CD4-positive, alpha-beta T cell treated with Interferon alpha-2 for 1 hour (primary cell): ENCODE measurements at regions not wholly inside any gene's neighbourhood (a gene's known extent, or its start where the extent isn't known, plus 50 kb on each side); places are given as distances from the start of the nearest gene placed in this dataset.

ENCODE experiments used
- DNase-seq, 2 donors: peaks; one replicate each; pipeline ENCODE4 v3.0.0-alpha.2; 2020 to 2022

DNA sequence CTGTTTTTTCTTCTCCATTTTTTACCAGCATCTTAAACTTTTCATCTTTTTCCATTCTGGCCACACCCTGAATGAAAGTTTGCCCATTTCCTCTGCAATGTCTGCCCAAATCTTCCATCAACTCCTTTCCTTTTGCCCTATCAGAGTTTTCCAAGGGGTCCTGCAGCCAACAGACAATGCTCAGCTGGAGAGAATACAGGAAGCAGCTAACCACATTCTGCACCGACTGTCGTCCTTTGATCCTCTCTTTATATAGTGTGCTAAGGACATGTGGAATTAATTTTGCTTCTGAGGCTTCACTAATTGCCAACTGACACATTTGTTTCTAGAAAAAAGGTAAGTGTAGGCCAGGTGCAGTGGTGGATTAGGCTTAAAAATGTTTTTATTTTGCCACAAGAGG is 50.5 kb upstream of the DLX2 start:
- no peak for DNase-seq

DNA sequence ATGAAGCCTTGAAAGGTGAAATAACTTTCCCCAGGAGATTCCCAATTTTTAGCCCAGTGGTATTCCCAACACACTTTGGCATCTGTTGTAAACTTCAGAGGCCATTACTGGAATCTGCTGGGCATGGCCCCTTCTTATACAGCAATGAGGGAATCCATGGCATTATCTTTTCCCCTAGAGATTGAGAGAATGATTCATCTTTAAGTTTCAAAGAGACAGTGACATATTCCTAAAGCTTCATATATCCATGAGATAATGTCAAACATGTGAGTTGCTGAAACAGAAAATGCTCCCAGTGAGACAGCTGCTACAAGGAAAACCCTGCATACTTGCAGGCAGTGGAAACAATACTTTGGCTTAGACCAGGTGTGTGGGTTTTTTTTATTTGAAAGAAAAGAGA is 51.1 kb upstream of the DLX2 start:
- no peak for DNase-seq

DNA sequence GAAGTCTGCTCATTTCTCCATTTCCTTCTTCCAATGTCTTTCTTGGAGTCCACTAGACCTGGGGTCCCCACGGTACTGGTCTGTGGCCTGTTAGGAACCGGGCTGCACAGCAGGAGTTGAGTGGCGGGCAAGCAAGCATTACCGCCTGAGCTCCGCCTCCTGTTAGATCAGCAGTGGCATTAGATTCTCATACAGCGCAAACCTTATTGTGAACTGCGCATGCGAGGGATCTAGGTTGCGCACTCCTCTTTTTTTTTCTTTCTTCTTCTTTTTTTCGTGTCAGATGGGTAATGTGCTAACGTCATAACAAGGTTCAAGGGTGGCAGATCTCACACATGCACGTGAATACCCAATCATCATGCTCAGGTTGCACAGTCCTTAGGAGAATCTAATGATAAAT is 53.1 kb upstream of the DLX2 start:
- no peak for DNase-seq

DNA sequence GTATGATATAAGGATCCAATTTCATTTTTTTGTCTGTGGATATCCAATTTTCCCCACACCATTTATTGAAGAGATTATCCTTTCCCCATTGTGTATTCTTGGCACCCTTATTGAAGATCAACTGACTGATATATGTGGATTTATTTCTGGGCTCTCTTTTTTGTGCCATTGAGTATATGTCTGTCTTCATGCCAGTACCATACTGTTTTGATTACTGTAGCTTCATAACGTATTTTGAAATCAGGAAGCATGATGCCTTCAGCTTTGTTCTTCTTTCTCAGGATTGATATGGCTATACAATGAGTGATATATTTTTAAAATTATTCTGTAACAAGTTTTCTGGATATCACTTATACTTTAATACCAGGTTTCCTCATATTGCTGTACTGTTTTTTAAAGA is 58.1 kb upstream of the DLX2 start:
- no peak for DNase-seq

DNA sequence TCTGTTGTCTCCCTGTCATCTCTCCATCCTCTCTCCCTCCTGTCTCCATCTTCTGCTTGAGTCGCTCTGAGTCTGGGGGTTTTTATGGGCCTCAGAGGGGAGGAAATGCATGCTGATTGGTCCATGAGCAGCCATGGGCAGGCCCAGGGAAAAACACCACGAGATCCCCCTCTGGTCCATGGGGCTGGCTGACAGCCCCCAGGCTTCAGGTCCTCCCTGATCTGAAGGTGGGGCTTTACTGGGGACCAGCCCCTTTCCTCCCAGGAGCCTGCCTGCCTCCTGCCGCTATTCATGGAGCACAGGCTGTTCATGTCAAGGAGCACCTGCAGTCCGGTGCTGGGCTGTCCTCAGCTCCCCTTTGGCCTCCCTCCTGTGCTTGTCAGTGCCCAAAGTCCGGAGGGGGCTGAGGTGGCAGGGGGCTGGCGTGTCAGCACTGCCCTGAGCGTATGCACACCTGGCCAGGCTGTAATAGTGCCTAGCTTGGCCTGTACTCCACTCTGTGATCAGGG is 59.6 kb upstream of the DLX2 start:
- DNase-seq, result no peak

DNA sequence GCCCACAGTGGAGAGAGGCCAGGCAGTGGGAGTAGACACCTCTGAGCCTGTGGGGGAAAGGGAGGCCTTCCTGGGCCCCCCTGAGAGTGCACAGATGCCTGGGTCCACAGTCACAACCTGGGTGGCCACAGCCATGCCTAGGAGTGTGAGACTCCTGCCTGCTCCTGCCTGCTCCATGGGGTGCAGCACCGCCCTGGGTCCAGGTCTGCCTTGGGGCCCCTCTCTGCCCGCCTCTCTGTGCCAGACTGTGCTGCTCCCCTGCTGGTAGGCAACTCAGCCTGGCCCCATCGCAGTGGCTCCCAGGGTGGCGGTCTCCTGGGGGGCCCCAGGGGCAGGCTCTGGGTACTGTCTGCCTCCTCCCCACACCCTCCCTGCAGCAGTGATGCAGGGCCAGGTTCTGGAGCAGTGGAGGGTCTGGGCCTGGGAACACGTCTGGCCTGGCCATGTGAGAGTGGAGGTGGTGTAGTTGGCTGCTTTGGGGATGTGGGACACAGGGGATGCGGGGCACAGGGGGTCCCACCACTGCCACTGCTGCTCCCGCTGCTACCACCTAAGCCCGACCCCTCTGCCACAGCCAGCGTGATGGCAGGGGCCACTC is 60.1 kb upstream of the DLX2 start:
- DNase-seq, result no peak

DNA sequence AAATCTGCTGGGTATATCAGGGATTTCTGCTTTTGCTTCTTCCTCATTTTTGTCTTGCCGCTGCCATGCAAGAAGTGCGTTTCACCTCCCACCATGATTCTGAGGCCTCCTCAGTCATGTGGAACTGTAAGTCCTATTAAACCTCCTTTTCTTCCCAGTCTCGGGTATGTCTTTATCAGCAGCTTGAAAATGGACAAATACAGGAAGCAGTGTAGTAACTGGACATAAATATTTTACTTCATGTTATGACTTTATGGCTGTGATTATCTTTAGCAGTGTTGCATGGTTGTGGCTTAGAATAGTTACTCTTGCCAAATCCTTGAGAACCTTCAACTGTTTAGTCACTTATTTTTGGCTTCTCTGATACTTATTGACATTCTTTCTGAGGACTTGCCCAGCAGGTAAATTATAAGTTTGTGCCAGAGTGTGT is 66.2 kb upstream of the DLX2 start:
- DNase-seq, result no peak

DNA sequence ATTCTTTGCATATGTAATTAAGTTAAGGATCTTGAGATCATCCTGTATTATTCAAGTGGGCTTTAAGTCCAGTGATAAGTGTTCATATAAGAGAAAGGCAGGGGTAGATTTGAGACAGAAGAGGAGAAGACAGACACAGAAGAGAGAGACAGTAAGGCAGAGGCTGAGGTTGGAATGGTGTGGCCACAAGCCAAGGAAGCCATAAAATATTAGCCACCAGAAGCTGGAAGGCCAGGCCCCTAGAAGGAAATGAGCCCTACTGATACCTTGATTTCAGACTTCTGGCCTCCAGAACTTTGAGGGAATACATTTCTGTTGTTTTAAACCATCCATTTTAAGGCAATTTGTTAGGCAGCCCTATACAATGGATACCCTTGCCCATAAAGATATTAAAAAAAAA is 66.9 kb upstream of the DLX2 start:
- no peak for DNase-seq

DNA sequence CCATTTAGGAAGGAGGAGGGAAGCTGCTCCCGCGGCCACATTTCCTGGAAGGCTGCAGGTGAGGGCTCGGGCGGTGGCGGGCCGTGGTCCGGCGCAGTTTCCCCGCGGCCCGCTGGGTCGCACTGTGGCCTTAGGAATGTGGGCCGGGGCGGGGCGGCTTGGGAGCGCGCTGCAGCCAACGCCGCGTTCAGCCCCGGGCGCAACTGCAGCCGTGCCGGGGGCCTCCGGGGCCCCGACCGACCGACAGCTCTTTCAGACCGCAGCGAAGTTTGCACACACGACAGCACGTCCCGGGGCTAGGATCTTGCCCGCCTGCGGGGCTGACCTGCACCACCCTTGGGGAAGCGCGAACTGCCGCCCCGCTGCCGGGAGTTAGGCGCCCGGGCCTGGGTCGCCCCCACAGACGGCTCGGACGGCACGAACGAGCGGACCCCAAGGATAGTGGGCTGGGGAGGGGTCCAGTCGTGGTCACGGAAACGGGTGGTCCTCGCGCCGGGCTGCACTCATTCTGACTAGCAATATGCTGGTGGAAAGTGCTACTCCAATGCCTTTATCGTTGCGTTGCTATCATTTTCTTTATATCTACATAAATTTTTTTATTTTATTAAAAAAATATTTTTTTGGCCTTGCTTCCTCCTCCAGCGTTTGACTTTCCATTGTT is 69.9 kb upstream of the DLX2 start:
- peak; percentile 53 to 71 for DNase-seq

DNA sequence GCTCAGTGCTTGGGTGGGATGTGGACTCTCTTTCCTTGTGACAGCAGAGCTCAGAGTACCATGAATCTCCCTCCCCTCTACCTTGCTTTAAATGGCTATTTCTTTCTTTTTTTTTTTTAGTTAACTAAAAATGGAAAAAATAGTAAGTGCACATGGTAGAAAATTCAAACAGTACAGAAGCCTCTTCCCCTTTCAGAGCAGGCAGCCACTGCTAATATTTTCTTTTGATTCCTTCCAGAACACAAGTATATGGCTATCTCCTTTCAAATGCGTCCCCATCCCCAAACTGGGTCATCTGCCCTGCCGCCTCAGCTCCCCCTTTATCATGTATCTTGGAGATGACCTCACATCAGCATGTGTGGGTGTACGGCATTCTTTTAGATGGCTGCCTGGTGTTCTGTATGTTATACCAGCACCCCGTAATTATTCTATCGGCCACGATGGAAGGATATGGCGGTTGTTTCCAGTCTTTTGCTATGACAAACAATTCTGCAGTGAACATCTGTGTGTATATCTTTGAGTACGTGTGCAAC is 70.5 kb upstream of the DLX2 start:
- DNase-seq, result no peak

DNA sequence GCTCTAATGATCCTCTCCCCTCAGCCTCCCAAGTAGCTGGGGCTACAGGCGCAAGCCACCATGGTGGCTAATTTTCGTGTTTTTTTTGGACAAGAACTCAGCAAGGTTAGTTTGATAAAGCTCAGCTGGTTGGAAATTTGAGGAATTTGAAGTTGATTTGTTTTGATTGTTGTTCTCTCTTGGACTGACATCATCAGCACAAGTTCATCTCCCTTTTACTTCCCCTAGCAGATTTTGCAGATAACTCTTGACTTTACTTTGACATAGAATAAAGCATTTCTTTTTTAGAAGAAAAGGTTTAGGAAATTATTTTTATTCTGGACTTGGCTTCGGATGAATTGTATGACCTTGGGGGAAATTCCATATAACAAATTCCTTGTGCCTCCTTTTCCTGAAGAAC is 74.9 kb upstream of the DLX2 start:
- no peak for DNase-seq

DNA sequence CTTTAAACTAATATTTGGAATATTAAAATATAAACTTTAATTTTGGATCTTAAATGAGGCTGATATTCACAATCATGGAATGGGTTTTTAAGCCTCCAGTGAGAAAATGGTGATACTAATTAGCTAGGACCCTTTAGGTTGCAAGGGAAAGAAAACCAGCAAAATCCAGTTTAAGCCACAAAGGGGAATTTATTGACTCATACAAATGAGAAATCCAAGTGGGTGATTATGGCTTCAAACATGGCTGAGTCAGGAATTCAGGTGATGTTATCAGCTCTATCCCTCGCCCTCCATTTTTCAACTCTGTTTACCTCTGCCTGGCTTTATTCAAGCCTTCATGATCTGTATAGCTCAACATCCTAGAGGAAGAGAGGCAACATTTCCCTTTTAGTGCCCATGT is 75.3 kb upstream of the DLX2 start:
- no peak for DNase-seq

DNA sequence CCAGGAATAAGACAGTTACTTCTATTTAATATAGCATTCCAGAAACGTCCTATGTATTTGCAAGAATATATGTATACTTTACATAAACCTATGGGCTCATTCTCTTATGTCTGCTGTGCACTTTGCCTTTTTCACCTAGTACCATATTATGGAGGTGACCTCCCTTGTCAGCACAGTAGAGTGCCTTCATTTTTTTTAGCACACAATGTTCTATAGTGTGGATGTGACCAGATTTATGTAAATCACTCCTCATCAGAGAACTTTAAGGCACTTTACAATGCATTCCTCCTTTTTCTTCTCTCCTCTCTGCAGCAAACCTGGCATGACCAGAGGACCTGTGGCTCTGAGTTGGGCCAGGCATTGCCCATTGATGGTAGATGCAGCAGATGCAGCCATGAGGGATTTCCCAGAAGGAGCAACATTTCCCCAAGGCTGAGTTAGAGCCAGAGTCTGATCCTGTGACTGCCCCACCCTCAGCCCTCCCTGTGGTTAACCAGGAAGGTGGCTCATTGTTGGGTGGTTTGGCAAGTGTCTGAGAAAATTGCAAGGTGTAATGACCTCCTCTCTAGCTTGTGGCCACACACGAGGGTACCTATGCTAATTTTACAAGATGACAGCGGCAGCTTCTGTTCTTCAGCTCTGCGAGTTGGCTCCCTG is 76.5 kb upstream of the DLX2 start:
- DNase-seq, result peak in 1 of 2 donors; percentile 13

DNA sequence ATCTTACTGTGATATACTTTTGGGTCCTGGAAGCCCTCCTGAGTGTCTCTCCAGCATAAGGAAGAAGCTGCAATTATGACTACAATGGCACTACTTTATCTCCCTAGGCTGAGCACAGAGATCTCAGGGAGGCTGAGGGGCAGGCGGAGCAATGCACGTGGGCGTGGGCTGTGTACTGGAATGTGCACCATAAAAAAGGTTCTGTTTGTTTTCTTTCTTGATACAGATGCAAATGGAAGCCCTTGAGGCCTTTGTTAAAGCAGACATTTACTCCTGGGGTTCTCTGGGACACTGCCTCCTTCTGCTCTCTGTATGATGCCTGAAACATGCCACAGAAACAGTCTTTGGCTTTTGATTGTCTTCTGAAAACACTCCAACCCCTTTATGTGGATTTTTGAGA is 79.1 kb upstream of the DLX2 start:
- DNase-seq, result no peak

DNA sequence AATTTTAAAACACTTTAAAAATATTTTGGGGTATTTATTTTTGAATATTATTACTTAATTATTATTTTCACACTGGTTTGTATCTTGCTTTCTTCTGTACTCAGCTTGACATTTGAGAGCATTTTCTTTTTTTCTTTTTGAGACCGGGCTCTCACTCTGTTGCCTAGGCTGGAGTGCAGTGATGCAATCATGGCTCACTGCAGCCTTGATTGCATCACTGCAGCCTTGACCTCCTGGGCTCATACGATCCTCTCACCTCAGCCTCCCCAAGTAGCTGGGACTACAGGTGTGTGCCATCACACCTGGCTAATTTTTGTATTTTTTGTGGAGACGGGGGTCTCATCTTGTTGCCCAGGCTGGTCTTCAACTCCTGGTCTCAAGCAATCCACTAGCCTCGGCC is 79.9 kb upstream of the DLX2 start:
- DNase-seq, result no peak

DNA sequence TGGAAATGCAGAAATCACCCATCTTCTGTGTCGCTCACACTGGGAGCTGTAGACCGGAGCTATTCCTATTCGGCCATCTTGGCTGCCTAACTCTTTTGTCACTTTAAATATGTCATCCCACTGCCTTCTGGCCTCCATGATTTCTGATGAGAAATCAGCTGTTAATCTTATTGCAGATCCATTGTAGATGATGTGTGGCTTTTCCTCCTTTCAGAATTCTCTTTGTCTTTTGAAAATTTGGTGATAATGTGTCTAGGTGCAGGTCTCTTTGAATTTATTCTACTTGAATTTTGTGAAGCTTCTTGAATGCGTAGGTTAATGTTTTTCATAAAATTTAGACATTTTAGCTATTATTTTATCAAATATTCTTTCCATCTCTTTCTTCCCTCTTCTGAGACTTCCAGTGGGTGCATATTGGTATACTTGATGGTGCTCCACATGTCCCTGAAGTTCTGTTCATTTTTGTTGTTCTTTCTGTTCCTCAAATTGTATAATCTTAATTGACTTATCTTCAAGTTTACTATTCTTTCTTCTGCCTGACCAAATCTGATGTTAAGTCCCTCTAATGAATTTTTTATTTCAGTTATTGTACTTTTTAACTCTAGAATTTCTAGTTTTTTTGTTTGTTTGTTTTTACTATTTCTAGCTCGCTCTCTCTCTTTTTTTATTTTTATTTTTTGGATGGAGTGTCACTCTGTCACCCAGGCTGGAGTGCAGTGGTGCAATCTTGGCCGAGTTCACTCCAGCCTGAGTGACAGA is 90.8 kb upstream of the DLX2 start:
- DNase-seq, result no peak

DNA sequence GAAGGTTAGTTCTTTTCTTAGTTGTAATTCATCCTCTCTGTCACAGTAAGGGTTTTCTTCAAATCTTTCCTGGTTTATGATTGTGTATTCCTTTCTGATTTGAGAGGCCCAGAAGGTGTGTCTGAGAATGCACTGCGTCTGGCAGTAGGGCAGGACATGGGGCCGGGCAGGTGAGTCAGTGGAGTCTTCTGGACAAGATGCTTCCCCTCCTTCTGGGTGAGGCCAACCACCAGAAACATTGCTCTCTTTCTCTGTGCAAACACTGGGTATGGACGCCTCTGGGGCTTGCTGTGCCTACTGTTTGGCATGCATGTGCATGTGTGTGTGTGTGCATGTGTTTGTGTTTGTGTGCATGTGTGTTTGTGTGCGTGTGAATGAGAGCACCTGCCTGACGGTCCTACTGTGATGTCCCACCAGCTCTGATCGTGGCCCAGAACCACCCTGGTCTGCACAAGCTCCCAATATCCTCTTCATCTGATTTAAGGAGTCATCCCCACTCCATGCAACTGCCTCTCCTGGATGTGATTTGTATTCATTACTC is 93.2 kb upstream of the DLX2 start:
- DNase-seq, result no peak

DNA sequence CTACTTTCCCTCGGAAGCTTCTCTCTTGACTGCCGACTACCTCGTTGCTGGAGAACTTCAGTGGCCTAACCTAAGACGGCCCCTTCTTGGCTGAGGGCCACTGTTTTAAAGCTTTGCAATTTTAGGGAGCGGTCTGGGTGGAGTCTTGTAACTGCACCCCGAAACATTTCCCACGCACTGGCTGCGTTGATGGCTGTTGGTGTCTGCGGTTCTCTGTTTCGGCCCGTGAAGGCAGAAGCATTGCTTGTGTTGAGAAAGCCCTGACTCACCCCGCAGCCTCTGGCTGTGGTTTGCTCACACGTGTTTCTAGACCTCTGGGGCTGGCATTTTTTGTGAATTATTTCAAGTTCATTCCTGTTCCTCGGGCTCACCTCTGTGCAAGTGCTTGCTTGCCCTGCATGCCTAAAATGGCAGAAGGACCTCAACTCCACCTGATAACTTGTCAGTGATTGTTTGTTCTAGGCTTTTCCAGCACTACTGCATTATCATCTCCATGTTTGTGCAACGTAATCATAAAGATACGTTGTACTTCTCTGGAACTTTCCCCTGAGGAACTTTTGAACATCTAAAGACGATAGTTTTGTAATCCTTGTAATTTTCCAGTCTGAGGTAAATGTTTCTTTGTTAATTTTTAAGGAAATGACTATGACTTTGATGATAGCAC is 94.2 kb upstream of the DLX2 start:
- DNase-seq, result peak in 1 of 2 donors; percentile 58

DNA sequence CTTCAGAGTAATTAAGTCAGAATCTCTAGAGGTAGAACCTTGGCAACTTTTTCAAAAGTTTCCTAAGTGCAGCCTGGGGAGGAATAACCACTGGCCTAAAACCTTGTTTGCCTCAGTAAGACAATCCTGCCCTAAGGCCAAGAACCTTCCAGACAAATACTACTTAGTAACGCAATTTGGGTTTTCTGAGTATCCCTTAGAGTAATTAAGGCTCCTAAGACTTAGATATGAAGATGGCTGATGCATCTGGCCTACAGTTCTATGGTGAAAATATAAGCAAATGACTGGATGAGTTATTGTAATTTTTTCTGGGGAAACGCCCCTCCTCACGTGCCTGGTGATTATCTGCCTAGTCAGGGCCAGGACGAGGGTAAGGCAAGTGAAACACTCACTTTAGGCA is 95.7 kb upstream of the DLX2 start:
- no peak for DNase-seq

DNA sequence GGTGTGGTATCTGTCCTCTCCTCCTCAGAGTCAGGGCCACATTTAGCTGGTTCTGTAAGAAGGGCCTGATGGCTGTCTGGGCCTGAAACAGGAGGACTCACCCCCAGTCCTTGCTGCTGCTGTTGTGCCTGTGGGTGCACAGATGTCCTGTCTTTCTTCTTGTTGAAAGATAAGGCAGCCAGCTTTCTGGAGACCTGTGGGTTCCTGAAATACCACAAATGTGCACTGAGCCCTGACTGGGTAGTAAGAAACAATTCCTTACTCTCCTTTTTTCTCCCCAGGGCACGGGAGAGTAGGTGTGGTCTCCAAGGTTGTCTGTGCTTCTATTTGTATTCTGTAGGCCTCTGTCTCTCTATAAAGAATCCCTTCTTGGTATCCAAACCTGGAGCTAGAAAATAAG is 96.2 kb upstream of the DLX2 start:
- DNase-seq, result no peak

DNA sequence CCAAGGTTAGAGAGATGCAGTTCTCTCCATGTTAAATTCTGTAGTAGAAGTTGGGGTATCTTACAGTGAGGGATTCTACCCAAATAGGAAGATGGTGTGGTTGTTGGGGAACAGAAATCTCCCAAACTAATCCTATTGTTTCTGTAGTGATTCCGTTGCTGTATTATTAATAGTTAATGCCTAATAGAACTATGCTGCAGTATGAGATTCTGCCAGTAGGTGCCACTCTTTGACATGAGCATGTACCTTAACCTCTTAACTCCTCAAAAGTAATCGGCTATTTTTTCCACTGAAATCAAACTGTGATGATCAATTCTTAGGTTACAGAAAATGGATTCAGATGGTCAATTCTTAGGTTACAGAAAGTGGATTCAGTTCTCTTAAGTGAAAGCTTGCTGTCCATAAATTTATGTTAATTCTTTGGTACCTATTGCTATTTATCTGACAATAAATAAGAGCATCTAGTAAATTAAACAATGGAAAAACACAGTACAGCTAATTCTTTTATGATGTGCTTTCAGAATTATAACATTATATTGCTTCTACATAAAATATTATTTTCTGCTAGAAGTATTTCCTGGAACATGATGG is 97.9 kb upstream of the DLX2 start:
- peak in 1 of 2 donors; percentile 25 for DNase-seq

DNA sequence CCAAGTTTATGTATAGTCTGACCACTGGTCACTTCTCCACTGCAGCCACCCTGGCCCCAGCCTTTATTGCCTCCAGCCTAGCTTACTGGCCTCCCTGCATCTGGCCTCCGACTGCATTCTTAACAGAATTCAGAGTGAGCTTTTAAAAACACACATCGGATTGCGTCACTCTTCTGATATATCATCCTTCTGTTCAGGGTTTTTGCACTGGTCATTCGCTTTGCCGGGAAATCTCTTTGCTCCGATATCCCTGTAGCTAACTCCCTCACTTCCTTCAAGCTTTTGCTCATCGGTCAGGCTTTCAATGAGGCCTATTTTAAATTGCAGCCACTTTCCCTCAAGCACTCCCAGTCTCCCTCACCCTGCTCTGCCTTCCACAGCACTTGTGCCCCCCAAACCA is 101.6 kb upstream of the DLX2 start:
- no peak for DNase-seq
